ENCODE measurements at regions not wholly inside any gene's neighbourhood (a gene's known extent, or its start where the extent isn't known, plus 50 kb on each side); places are given as distances from the start of the nearest gene placed in this dataset.
A peak's percentile ranks its signal among the peaks of the same experiment; 100 is the strongest.
"Not testable (repeated sequence)": the region's sequence is repeated elsewhere in the genome, so short reads cannot be mapped to it uniquely, and the experiment has no call there.

DNA sequence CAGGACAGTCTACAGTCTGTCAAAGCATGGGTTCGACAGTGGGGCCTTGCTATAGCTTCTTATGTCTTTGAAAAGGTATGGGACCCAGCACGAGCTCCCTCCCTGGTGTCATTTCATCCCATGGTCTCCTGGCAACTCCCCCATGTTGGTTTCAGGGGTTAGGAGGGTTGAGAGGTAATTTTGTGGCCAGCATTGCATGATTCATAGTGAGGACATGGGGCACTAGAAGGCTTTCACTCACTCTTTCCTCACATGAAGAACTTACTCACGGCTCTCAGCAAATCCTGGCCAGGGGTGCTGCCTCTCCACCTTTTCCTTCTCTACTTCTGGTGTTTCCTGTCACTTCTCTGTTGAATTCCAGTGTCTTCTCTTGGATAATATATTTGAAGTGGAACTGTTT, 134.7 kb upstream of the TNPO1 start:
- WGBS, 4 donors: 67 to 79% (median 77%) methylated on average over 3 of the region's 3 CpGs
- H3K4me3 ChIP-seq: no peak overlapping the region

DNA sequence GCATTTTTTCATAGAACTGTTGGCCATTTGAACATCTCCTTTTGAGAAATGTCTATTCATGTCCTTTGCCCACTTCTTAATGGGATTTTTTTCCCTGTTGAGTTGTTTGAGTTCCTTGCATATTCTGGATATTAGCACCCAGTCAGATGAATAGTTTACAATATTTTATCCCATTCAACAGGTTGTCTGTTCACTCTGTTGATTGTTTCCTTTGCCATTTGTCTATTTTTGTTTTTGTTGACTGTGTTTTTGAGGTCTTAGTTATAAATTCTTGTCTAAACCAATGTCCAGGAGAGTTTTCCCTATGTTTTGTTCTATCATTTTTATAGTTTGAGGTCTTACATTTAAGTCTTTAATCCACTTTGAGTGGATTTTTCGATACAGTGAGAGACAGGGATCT, 139.0 kb upstream of the TNPO1 start:
- TF ChIP-seq, protein P1, sequence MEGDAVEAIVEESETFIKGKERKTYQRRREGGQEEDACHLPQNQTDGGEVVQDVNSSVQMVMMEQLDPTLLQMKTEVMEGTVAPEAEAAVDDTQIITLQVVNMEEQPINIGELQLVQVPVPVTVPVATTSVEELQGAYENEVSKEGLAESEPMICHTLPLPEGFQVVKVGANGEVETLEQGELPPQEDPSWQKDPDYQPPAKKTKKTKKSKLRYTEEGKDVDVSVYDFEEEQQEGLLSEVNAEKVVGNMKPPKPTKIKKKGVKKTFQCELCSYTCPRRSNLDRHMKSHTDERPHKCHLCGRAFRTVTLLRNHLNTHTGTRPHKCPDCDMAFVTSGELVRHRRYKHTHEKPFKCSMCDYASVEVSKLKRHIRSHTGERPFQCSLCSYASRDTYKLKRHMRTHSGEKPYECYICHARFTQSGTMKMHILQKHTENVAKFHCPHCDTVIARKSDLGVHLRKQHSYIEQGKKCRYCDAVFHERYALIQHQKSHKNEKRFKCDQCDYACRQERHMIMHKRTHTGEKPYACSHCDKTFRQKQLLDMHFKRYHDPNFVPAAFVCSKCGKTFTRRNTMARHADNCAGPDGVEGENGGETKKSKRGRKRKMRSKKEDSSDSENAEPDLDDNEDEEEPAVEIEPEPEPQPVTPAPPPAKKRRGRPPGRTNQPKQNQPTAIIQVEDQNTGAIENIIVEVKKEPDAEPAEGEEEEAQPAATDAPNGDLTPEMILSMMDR (IDR thresholded peaks at IDR 0.05): no peak
- no peak for TF ChIP-seq POLR2A (IDR thresholded peaks at IDR 0.05)
- H3K27me3 ChIP-seq: no peaks in the 10 kb centered on the region
- no peaks in the 10 kb centered on the region for H3K36me3 ChIP-seq (replicated peaks in 1 of 2)
- H3K27ac ChIP-seq: no peak overlapping the region
- DNase-seq: no peak
- no peak overlapping the region for H3K4me3 ChIP-seq
- no peaks in the 10 kb centered on the region for H3K4me1 ChIP-seq (replicated peaks in 1 of 2)
- intact Hi-C loops (cut with DNase I): no loop called here
- WGBS, 4 donors: 63 to 81% (median 68%) methylated on average over 1 of the region's 1 CpG
- no peaks in the 10 kb centered on the region for H3K9me3 ChIP-seq (replicated peaks in 1 of 3)

More for the DNA sequence above, 134.7 kb upstream of the TNPO1 start:
- Histone ChIP-seq H3K27me3 (peaks cover 6% of the 10 kb centered on the region), H3K36me3 (replicated peaks in 1 of 2) (no peaks in the 10 kb centered on the region), H3K27ac (no peak overlapping the region), H3K4me1 (replicated peaks in 1 of 2) (no peaks in the 10 kb centered on the region), H3K9me3 (replicated peaks in 1 of 3) (no peaks in the 10 kb centered on the region)
- TF ChIP-seq, protein P1 (IDR thresholded peaks at IDR 0.05): no peak
- TF ChIP-seq POLR2A (IDR thresholded peaks at IDR 0.05): no peak
- no peak for DNase-seq
- intact Hi-C loops (cut with DNase I): no loop called here

DNA sequence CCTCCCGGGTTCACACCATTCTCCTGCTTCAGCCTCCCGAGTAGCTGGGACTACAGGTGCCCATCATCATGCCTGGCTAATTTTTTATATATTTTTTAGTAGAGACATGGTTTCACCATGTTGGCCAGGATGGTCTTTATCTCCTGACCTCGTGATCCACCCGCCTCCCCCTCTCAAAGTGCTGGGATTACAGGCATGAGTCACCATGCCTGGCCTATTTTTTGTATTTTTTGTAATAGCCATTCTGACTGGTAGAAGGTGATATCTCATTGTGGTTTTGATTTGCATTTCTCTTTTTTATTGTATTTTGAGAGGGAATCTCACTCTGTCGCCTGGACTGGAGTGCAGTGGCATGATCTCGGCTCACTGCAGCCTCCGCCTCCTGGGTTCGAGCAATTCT, 139.6 kb upstream of the TNPO1 start:
- H3K9me3 ChIP-seq (replicated peaks in 1 of 3); H3K4me1 ChIP-seq (replicated peaks in 1 of 2); intact Hi-C loops (cut with DNase I); H3K27me3 ChIP-seq; H3K36me3 ChIP-seq (replicated peaks in 1 of 2); H3K27ac ChIP-seq; H3K4me3 ChIP-seq: not testable (repeated sequence)
- DNase-seq: peak in 1 of 7 donors; percentile 8
- 79 to 81% (median 81%) methylated on average over 8 of the region's 8 CpGs for WGBS, 4 donors

DNA sequence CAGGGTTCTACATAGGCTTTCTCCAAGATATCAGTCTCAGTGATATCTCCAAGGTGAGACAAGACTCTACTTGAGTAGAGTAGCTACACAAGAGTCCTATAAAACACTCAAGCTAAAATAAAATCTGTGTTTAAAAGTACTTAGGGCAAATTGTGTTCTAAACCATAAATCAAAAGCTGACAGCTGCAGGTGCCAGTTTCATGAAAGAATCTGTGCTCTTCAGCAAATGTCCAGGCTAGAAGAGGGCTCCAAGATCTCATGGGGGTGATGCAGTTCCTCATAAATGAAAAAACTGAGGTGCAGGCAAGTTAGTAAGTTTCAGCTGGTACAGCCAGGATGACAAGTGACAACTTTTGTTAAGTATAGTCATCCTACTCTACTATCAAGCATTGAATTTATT, 142.8 kb upstream of the TNPO1 start:
- H3K36me3 ChIP-seq (replicated peaks in 1 of 2): no peaks in the 10 kb centered on the region
- no peak for TF ChIP-seq POLR2A (IDR thresholded peaks at IDR 0.05)
- TF ChIP-seq, protein P1 (IDR thresholded peaks at IDR 0.05): no peak
- H3K4me1 ChIP-seq (replicated peaks in 1 of 2): no peaks in the 10 kb centered on the region
- H3K4me3 ChIP-seq: no peak overlapping the region
- no peak overlapping the region for H3K27ac ChIP-seq
- no peak for DNase-seq
- no peaks in the 10 kb centered on the region for H3K9me3 ChIP-seq (replicated peaks in 1 of 3)
- no peaks in the 10 kb centered on the region for H3K27me3 ChIP-seq
- intact Hi-C loops (cut with DNase I): no loop called here

DNA sequence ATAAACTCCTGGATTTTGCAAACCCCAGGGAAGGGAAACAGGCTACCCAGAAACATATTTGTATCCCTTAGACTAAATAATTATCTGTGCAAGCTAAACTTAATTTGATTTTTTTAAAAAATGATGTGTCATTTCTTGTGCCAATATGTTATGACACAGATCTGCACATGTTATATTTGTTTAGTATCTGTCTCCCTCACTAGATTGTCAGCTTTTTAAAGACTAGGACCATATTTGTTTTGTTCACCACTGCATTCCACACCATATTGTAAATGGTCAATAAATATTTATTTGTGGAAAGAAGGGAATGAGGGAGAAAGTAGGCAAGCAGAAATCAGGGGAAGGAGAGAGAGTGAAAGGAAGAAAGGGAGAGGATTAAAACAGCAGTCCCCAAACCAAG, 143.3 kb upstream of the TNPO1 start:
- no peaks in the 10 kb centered on the region for H3K4me1 ChIP-seq (replicated peaks in 1 of 2)
- TF ChIP-seq, protein P1 (IDR thresholded peaks at IDR 0.05): no peak
- TF ChIP-seq POLR2A (IDR thresholded peaks at IDR 0.05): no peak
- H3K27me3 ChIP-seq: no peaks in the 10 kb centered on the region
- intact Hi-C loops (cut with DNase I): no loop called here
- H3K9me3 ChIP-seq (replicated peaks in 1 of 3): no peaks in the 10 kb centered on the region
- H3K36me3 ChIP-seq (replicated peaks in 1 of 2): no peaks in the 10 kb centered on the region
- no peak overlapping the region for H3K4me3 ChIP-seq
- no peak overlapping the region for H3K27ac ChIP-seq
- DNase-seq: no peak
